D341Med (cell line): ENCODE measurements at regions not wholly inside any gene's neighbourhood (a gene's known extent, or its start where the extent isn't known, plus 50 kb on each side); places are given as distances from the start of the nearest gene placed in this dataset.
"Not testable (repeated sequence)": the region's sequence is repeated elsewhere in the genome, so short reads cannot be mapped to it uniquely, and the experiment has no call there.

Source experiments
- DNase-seq: peaks from one replicate; pipeline ENCODE4 v3.0.0; 2012; ENCODE audit warnings: low spot score

GRCh38 chr9:42325561-42325960, 142.1 kb downstream of the SPATA31A6 start:
- DNase-seq, result not testable (repeated sequence)

- DNase-seq, result not testable (repeated sequence)
Measured at GRCh38 chr9:42326482-42326881, 143.0 kb downstream of the SPATA31A6 start.

- DNase-seq, result not testable (repeated sequence)
Measured at GRCh38 chr9:42335342-42335741, 151.9 kb downstream of the SPATA31A6 start.

GRCh38 chr9:42335984-42336657, 152.7 kb downstream of the SPATA31A6 start:
- DNase-seq, result not testable (repeated sequence)

GRCh38 chr9:42338275-42338674, 154.8 kb downstream of the SPATA31A6 start:
- not testable (repeated sequence) for DNase-seq

GRCh38 chr9:42339671-42340434, 156.4 kb downstream of the SPATA31A6 start:
- DNase-seq, result not testable (repeated sequence)

- DNase-seq, result not testable (repeated sequence)
Measured at GRCh38 chr9:42340435-42340723, 156.9 kb downstream of the SPATA31A6 start.

- DNase-seq, result not testable (repeated sequence)
Measured at GRCh38 chr9:42341860-42342259, 158.4 kb downstream of the SPATA31A6 start.

- DNase-seq, result not testable (repeated sequence)
Measured at GRCh38 chr9:42342297-42342696, 158.8 kb downstream of the SPATA31A6 start.

GRCh38 chr9:42344508-42344907, 161.0 kb downstream of the SPATA31A6 start:
- DNase-seq, result not testable (repeated sequence)

GRCh38 chr9:42346916-42347315, 163.5 kb downstream of the SPATA31A6 start:
- not testable (repeated sequence) for DNase-seq

GRCh38 chr9:42349181-42349580, 165.7 kb downstream of the SPATA31A6 start:
- not testable (repeated sequence) for DNase-seq

GRCh38 chr9:42350412-42350811, 167.0 kb downstream of the SPATA31A6 start:
- DNase-seq, result not testable (repeated sequence)

- not testable (repeated sequence) for DNase-seq
Measured at GRCh38 chr9:42357604-42358373, 174.3 kb downstream of the SPATA31A6 start.

- DNase-seq, result not testable (repeated sequence)
Measured at GRCh38 chr9:42358626-42359247, 175.3 kb downstream of the SPATA31A6 start.

- not testable (repeated sequence) for DNase-seq
Measured at GRCh38 chr9:42364410-42365243, 181.2 kb downstream of the SPATA31A6 start.

- DNase-seq, result not testable (repeated sequence)
Measured at GRCh38 chr9:42365244-42365945, 181.9 kb downstream of the SPATA31A6 start.

- DNase-seq, result not testable (repeated sequence)
Measured at GRCh38 chr9:42368279-42368881, 184.9 kb downstream of the SPATA31A6 start.

- DNase-seq, result not testable (repeated sequence)
Measured at GRCh38 chr9:42370172-42370571, 186.7 kb downstream of the SPATA31A6 start.

- DNase-seq, result not testable (repeated sequence)
Measured at GRCh38 chr9:42371417-42371816, 188.0 kb downstream of the SPATA31A6 start.
